ENCODE measurements at regions not wholly inside any gene's neighbourhood (a gene's known extent, or its start where the extent isn't known, plus 50 kb on each side); places are given as distances from the start of the nearest gene placed in this dataset.

GRCh38 chr4:170491981-170492380 lies 402.2 kb upstream of the AADAT start:
- H3K27me3 ChIP-seq (ENCODE audit: insufficient read depth, poor library complexity, severe bottlenecking), result no peaks in the 10 kb centered on the region
- DNase-seq (ENCODE audit: low read depth in 1 of 2, low spot score in 1 of 2), result no peak
- H3K4me3 ChIP-seq (replicated peaks; ENCODE audit: insufficient read depth, low read length), result no peak overlapping the region
- no peak overlapping the region for H3K27ac ChIP-seq (replicated peaks)
- TF ChIP-seq GABPA (IDR thresholded peaks at IDR 0.05; ENCODE audit: low read depth) (no peak), SPI1 (IDR thresholded peaks at IDR 0.05; ENCODE audit: borderline replicate concordance, low read depth) (no peak), POLR2AphosphoS5 (IDR thresholded peaks at IDR 0.05; ENCODE audit: low read depth) (no peak)
- TF ChIP-seq, protein P1, sequence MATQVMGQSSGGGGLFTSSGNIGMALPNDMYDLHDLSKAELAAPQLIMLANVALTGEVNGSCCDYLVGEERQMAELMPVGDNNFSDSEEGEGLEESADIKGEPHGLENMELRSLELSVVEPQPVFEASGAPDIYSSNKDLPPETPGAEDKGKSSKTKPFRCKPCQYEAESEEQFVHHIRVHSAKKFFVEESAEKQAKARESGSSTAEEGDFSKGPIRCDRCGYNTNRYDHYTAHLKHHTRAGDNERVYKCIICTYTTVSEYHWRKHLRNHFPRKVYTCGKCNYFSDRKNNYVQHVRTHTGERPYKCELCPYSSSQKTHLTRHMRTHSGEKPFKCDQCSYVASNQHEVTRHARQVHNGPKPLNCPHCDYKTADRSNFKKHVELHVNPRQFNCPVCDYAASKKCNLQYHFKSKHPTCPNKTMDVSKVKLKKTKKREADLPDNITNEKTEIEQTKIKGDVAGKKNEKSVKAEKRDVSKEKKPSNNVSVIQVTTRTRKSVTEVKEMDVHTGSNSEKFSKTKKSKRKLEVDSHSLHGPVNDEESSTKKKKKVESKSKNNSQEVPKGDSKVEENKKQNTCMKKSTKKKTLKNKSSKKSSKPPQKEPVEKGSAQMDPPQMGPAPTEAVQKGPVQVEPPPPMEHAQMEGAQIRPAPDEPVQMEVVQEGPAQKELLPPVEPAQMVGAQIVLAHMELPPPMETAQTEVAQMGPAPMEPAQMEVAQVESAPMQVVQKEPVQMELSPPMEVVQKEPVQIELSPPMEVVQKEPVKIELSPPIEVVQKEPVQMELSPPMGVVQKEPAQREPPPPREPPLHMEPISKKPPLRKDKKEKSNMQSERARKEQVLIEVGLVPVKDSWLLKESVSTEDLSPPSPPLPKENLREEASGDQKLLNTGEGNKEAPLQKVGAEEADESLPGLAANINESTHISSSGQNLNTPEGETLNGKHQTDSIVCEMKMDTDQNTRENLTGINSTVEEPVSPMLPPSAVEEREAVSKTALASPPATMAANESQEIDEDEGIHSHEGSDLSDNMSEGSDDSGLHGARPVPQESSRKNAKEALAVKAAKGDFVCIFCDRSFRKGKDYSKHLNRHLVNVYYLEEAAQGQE (IDR thresholded peaks at IDR 0.05; ENCODE audit: insufficient replicate concordance, low read depth), result no peak
- TF ChIP-seq, protein P2, sequence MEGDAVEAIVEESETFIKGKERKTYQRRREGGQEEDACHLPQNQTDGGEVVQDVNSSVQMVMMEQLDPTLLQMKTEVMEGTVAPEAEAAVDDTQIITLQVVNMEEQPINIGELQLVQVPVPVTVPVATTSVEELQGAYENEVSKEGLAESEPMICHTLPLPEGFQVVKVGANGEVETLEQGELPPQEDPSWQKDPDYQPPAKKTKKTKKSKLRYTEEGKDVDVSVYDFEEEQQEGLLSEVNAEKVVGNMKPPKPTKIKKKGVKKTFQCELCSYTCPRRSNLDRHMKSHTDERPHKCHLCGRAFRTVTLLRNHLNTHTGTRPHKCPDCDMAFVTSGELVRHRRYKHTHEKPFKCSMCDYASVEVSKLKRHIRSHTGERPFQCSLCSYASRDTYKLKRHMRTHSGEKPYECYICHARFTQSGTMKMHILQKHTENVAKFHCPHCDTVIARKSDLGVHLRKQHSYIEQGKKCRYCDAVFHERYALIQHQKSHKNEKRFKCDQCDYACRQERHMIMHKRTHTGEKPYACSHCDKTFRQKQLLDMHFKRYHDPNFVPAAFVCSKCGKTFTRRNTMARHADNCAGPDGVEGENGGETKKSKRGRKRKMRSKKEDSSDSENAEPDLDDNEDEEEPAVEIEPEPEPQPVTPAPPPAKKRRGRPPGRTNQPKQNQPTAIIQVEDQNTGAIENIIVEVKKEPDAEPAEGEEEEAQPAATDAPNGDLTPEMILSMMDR (IDR thresholded peaks at IDR 0.05; ENCODE audit: insufficient read depth, low read length), result no peak

GRCh38 chr4:170476351-170476750 lies 386.6 kb upstream of the AADAT start:
- Histone ChIP-seq H3K27me3 (ENCODE audit: insufficient read depth, poor library complexity, severe bottlenecking) (no peaks in the 10 kb centered on the region), H3K4me3 (replicated peaks; ENCODE audit: insufficient read depth, low read length) (no peak overlapping the region), H3K27ac (replicated peaks) (no peak overlapping the region)
- DNase-seq (ENCODE audit: low read depth in 1 of 2, low spot score in 1 of 2), result no peak
- TF ChIP-seq GABPA (IDR thresholded peaks at IDR 0.05; ENCODE audit: low read depth), result no peak
- no peak for TF ChIP-seq POLR2AphosphoS5 (IDR thresholded peaks at IDR 0.05; ENCODE audit: low read depth)
- TF ChIP-seq, protein P1 (IDR thresholded peaks at IDR 0.05; ENCODE audit: insufficient replicate concordance, low read depth), result no peak
- TF ChIP-seq, protein P2 (IDR thresholded peaks at IDR 0.05; ENCODE audit: insufficient read depth, low read length), result no peak
- TF ChIP-seq SPI1 (IDR thresholded peaks at IDR 0.05; ENCODE audit: borderline replicate concordance, low read depth), result no peak

- Histone ChIP-seq H3K27ac (replicated peaks) (no peak overlapping the region), H3K4me3 (replicated peaks; ENCODE audit: insufficient read depth, low read length) (no peak overlapping the region), H3K27me3 (ENCODE audit: insufficient read depth, poor library complexity, severe bottlenecking) (no peaks in the 10 kb centered on the region)
- no peak for DNase-seq (ENCODE audit: low read depth in 1 of 2, low spot score in 1 of 2)
- TF ChIP-seq, protein P1 (IDR thresholded peaks at IDR 0.05; ENCODE audit: insufficient replicate concordance, low read depth), result no peak
- TF ChIP-seq SPI1 (IDR thresholded peaks at IDR 0.05; ENCODE audit: borderline replicate concordance, low read depth) (no peak), POLR2AphosphoS5 (IDR thresholded peaks at IDR 0.05; ENCODE audit: low read depth) (no peak), GABPA (IDR thresholded peaks at IDR 0.05; ENCODE audit: low read depth) (no peak)
- TF ChIP-seq, protein P2 (IDR thresholded peaks at IDR 0.05; ENCODE audit: insufficient read depth, low read length), result no peak
Measured at GRCh38 chr4:170465429-170465828, 375.7 kb upstream of the AADAT start.

All from HL-60 (cell line).